ENCODE measurements at regions not wholly inside any gene's neighbourhood (a gene's known extent, or its start where the extent isn't known, plus 50 kb on each side); places are given as distances from the start of the nearest gene placed in this dataset.

DNA sequence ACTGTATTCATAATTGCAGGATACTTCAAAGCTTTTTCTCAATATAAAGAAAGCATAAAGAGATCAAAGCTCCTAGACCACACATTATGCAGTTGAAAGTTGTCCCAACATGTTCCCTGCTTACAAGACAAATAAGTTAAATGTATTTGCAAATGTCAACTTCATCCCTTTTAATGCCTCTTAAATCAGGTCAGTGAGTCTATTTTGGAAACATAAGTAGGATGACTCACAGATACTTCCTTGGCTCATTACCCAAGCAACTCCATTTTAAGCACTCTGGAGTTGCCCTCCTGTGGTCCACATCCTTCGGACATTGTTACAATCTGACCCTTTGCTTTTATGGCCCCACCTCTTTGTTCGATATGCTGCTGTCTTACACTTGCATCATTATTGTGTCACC, 162.0 kb downstream of the FAXC start:
- H4K20me1 ChIP-seq (replicated peaks in 1 of 2; ENCODE audit: control insufficient read depth in 1 of 2, insufficient read depth in 2 of 2, low read length in 2 of 2), result no peaks in the 10 kb centered on the region
- no peak overlapping the region for H3K14ac ChIP-seq (ENCODE audit: insufficient read length)
- no peak overlapping the region for H2AK5ac ChIP-seq (ENCODE audit: low read depth, low read length)
- H3K9me3 ChIP-seq (ENCODE audit: insufficient read depth in 2 of 2, low read depth in 1 of 2, low read length in 1 of 2), result no peaks in the 10 kb centered on the region
- FAIRE-seq, result no peak
- no peaks in the 10 kb centered on the region for H3K79me2 ChIP-seq (ENCODE audit: control insufficient read depth in 1 of 2, insufficient read depth in 2 of 2, low read length in 2 of 2)
- H2BK5ac ChIP-seq (ENCODE audit: low read depth, low read length), result no peak overlapping the region
- H2AFZ ChIP-seq (ENCODE audit: low read length), result no peak overlapping the region
- H3K4ac ChIP-seq (replicated peaks; ENCODE audit: insufficient read length, low read depth, low read length), result no peak overlapping the region
- no peak overlapping the region for H2BK15ac ChIP-seq (ENCODE audit: low read length)
- TF ChIP-seq KDM1A (IDR thresholded peaks at IDR 0.05; ENCODE audit: borderline replicate concordance, low read length) (no peak), BRCA1 (IDR thresholded peaks at IDR 0.05; ENCODE audit: low read depth, low read length) (no peak), SUZ12 (IDR thresholded peaks at IDR 0.05; ENCODE audit: low read length) (no peak), JUND (IDR thresholded peaks at IDR 0.05; ENCODE audit: low read length) (no peak), KDM5A (IDR thresholded peaks at IDR 0.05; ENCODE audit: low read length) (no peak), RXRA (IDR thresholded peaks at IDR 0.05; ENCODE audit: insufficient read depth, low read depth, low read length) (no peak), BCL11A (IDR thresholded peaks at IDR 0.05; ENCODE audit: low read depth in 2 of 2, low read length in 2 of 2) (no peak), CTBP2 (IDR thresholded peaks at IDR 0.05; ENCODE audit: borderline replicate concordance, insufficient read depth, insufficient read length, low read length) (no peak)
- no peak overlapping the region for H4K91ac ChIP-seq (replicated peaks; ENCODE audit: insufficient read length, low read length)
- no peak overlapping the region for H4K5ac ChIP-seq (ENCODE audit: insufficient read length, low read depth, low read length)
- H3K9ac ChIP-seq (replicated peaks in 1 of 4; ENCODE audit: extremely low read depth in 1 of 4, low read depth in 3 of 4, low read length in 3 of 4), result no peak overlapping the region
- H4K8ac ChIP-seq (ENCODE audit: extremely low read depth, insufficient read depth, low read length), result no peak overlapping the region
- H2BK12ac ChIP-seq (ENCODE audit: low read depth, low read length), result no peak overlapping the region
- no peak overlapping the region for H3K4me3 ChIP-seq (ENCODE audit: extremely low read depth in 1 of 4, insufficient read depth in 2 of 4, low read depth in 3 of 4, low read length in 4 of 4)
- H3K23me2 ChIP-seq (ENCODE audit: low read depth, low read length), result no peaks in the 10 kb centered on the region
- no peaks in the 10 kb centered on the region for H3K27me3 ChIP-seq (replicated peaks in 1 of 4; ENCODE audit: control insufficient read depth in 3 of 4, extremely low read depth in 1 of 4, insufficient read depth in 3 of 4, low read length in 3 of 4)
- no peak for DNase-seq (ENCODE audit: low read depth in 1 of 2, low spot score in 2 of 2)
- H3K36me3 ChIP-seq (ENCODE audit: control insufficient read depth in 2 of 4, insufficient read depth in 4 of 4, low read length in 3 of 4), result no peaks in the 10 kb centered on the region
- H2BK20ac ChIP-seq (ENCODE audit: low read length), result no peak overlapping the region
- H3K79me1 ChIP-seq (ENCODE audit: low read depth, low read length), result no peaks in the 10 kb centered on the region
- no peaks in the 10 kb centered on the region; a peak in 1 of 7 replicates for H3K4me1 ChIP-seq (replicated peaks in 1 of 4; ENCODE audit: control insufficient read depth in 3 of 4, insufficient read depth in 4 of 4, low read length in 3 of 4)
- 92% methylated on average over 2 of the region's 2 CpGs; no CpG with 5 or more reads in 1 of the 2 experiments for WGBS, 2 experiments (ENCODE audit: extremely low coverage in 1 of 2, insufficient coverage in 1 of 2, insufficient read length in 1 of 2, insufficient replicate concordance in 2 of 2, low coverage in 1 of 2, low lambda C conversion rate in 2 of 2, missing lambda C conversion rate in 1 of 2)
- CTCF ChIA-PET (ENCODE audit: partially characterized antibody), result interaction anchor here (0.9 kb wide), 1 partner anchor 36 kb away, joined by 3 read pairs; no protein-coding TSS in a partner anchor
- H3K56ac ChIP-seq (replicated peaks; ENCODE audit: insufficient read length, low read depth, low read length), result no peak overlapping the region
- H3K18ac ChIP-seq (ENCODE audit: extremely low read depth, low read length), result no peak overlapping the region
- H3K4me2 ChIP-seq (ENCODE audit: insufficient read depth in 1 of 2, low read depth in 2 of 2, low read length in 2 of 2), result no peak overlapping the region
- H3K23ac ChIP-seq (ENCODE audit: insufficient read length), result no peak overlapping the region
- POLR2A ChIA-PET (ENCODE audit: partially characterized antibody), result no interaction called here
- no peak overlapping the region for H3K27ac ChIP-seq (ENCODE audit: low read depth, low read length)
- H2BK120ac ChIP-seq (replicated peaks; ENCODE audit: low read depth, low read length), result no peak overlapping the region
